ENCODE measurements at regions not wholly inside any gene's neighbourhood (a gene's known extent, or its start where the extent isn't known, plus 50 kb on each side); places are given as distances from the start of the nearest gene placed in this dataset.

- Histone ChIP-seq H3K4me3 (no peak overlapping the region), H3K9me3 (no peaks in the 10 kb centered on the region), H3K27me3 (no peaks in the 10 kb centered on the region), H3K27ac (no peak overlapping the region), H3K4me1 (peaks cover 0 to 8% (median 0%) of the 10 kb centered on the region in 4 donors), H3K36me3 (no peaks in the 10 kb centered on the region)
- ATAC-seq (peak; percentile 77 to 94 (median 86)), DNase-seq (no peak)
- TF ChIP-seq CTCF (IDR thresholded peaks at IDR 0.05) (no peak), POLR2A (IDR thresholded peaks at IDR 0.05) (no peak)
- intact Hi-C loops (cut with DNase I), result no loop called here
These were observed 740.1 kb downstream of the KLHL13 start for GRCh38 chrX:117376460-117376859.

DNA sequence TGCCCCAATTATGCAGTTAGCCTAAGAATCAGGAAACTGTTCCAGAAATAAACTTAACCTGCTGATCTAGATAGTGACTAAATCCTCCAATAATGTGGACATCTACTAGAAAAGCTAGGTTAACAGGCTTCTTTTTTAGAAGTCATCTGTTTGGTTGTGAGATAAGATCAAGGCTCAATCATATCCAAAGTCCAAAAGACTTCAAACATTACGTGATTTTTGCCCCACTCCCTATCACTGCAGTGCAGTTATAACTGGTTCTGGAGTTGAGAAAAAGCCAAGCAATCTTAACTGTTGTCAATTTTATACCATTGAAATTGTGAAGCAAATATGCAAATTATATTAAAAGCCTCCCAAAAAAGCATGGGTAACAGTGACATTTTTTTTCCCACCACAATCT, 781.4 kb downstream of the KLHL13 start:
- Histone ChIP-seq H3K4me3 (no peak overlapping the region), H3K27me3 (no peaks in the 10 kb centered on the region), H3K27ac (peak overlapping the region in 1 of 3 donors; percentile 45), H3K9me3 (no peaks in the 10 kb centered on the region), H3K4me1 (no peaks in the 10 kb centered on the region), H3K36me3 (no peaks in the 10 kb centered on the region)
- no peak for DNase-seq
- TF ChIP-seq POLR2A (IDR thresholded peaks at IDR 0.05) (no peak), CTCF (IDR thresholded peaks at IDR 0.05) (no peak)
- ATAC-seq, result peak; percentile 82 to 95 (median 90)
- 17% methylated on average over 1 of the region's 1 CpG for WGBS (ENCODE audit: insufficient coverage, low coverage, low lambda C conversion rate, missing lambda C conversion rate)
- intact Hi-C loops (cut with DNase I), result no loop called here

GRCh38 chrX:117327373-117327772, 789.2 kb downstream of the KLHL13 start:
- 44% methylated on average over 1 of the region's 1 CpG for WGBS (ENCODE audit: insufficient coverage, low coverage, low lambda C conversion rate, missing lambda C conversion rate)
- intact Hi-C loops (cut with DNase I), result no loop called here

DNA sequence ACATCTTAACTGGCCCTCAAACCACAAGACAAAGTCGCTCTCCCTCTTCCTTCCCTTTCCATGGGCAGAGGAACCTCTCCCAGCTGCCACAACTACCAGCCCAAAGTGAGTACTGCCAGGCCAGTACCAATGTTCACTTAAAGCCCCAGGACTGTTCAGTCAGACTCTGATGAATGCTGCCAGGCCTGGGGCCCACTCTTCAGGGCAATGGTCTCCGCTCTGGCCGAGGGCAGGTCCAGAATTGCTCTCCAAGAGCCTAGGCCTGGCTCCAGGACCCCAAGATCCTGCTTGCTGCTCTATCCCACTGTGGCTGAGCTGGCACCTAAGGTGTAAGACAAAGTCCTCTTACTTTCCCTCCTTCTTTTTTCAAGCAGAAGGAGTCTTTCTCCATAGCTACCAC, 790.9 kb downstream of the KLHL13 start:
- no peak overlapping the region for H3K27ac ChIP-seq
- no peaks in the 10 kb centered on the region for H3K27me3 ChIP-seq
- DNase-seq (no peak), ATAC-seq (no peak)
- H3K4me3 ChIP-seq, result no peak overlapping the region
- WGBS (ENCODE audit: insufficient coverage, low coverage, low lambda C conversion rate, missing lambda C conversion rate), result 33% methylated on average over 2 of the region's 3 CpGs
- no peaks in the 10 kb centered on the region for H3K4me1 ChIP-seq
- no peak for TF ChIP-seq POLR2A (IDR thresholded peaks at IDR 0.05)
- no peak for TF ChIP-seq CTCF (IDR thresholded peaks at IDR 0.05)
- intact Hi-C loops (cut with DNase I), result no loop called here
- no peaks in the 10 kb centered on the region for H3K36me3 ChIP-seq
- no peaks in the 10 kb centered on the region for H3K9me3 ChIP-seq

More at GRCh38 chrX:117327373-117327772, 789.2 kb downstream of the KLHL13 start:
- Histone ChIP-seq H3K4me1 (no peaks in the 10 kb centered on the region), H3K4me3 (no peak overlapping the region), H3K27me3 (no peaks in the 10 kb centered on the region), H3K9me3 (no peaks in the 10 kb centered on the region), H3K36me3 (no peaks in the 10 kb centered on the region), H3K27ac (no peak overlapping the region)
- ATAC-seq, result no peak
- TF ChIP-seq CTCF (IDR thresholded peaks at IDR 0.05), result no peak
- TF ChIP-seq POLR2A (IDR thresholded peaks at IDR 0.05), result no peak
- DNase-seq, result no peak

DNA sequence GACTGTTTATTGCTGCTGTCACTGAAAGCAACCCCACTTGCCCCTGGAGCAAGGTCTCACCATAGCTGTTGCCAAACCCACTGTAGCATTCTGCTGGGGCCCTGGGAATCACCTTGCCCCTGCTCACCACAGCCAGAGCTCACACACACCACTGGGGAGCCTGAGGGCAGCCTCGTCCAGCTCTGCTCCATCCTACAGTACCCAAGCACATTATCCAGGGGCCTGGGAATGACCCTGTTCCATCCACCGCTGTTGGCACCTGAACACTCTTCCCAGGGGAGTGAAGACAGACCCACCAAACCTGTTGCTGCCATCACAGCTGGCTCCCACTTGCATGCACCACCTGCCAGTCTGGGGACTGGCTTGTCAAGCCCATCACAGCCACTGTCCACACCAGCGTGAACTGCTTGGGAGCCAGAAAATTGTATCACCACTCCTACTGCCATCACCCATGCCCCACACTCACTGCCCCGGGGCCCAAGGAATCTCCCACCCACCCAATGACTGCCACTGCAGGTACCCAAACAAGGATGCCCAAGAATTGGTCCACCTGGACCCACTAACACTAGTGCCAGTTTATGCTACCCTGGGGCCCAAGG, 811.3 kb downstream of the KLHL13 start:
- intact Hi-C loops (cut with DNase I), result no loop called here
- TF ChIP-seq CTCF (IDR thresholded peaks at IDR 0.05) (no peak), POLR2A (IDR thresholded peaks at IDR 0.05) (no peak)
- Histone ChIP-seq H3K4me1 (no peaks in the 10 kb centered on the region), H3K27ac (no peak overlapping the region), H3K4me3 (no peak overlapping the region), H3K27me3 (no peaks in the 10 kb centered on the region), H3K9me3 (no peaks in the 10 kb centered on the region), H3K36me3 (no peaks in the 10 kb centered on the region)
- ATAC-seq (peak in 1 of 4 donors; percentile 13), DNase-seq (no peak)
- WGBS (ENCODE audit: insufficient coverage, low coverage, low lambda C conversion rate, missing lambda C conversion rate), result 50% methylated on average over 1 of the region's 4 CpGs

Measured in right lobe of liver (tissue), 6 donors.